PC-3 (cell line): ENCODE measurements at regions not wholly inside any gene's neighbourhood (a gene's known extent, or its start where the extent isn't known, plus 50 kb on each side); places are given as distances from the start of the nearest gene placed in this dataset.

Source experiments
- ATAC-seq: fragments of 200-7000 bp; cut with Tn5 transposase; 2 replicates; pipeline ENCODE4 v1.9.1; 2020; ENCODE audit warnings: mild to moderate bottlenecking, moderate library complexity
- BruUV-seq: library from RNA; stranded (reverse); fragments of 400-500 nt; replicated peaks from 2 replicates; lab custom pipeline; 2021; lab: Mats Ljungman, UMichigan
- CTCF ChIA-PET: fragments of 300-600 bp; sonication (Branson Sonifier 250); formaldehyde crosslinking; loops from one replicate; lab custom pipeline; 2022; ENCODE audit warnings: antibody characterized with exemption; lab: Charles Lee
- POLR2A ChIA-PET: fragments of 300-600 bp; sonication (Branson Sonifier 250); formaldehyde crosslinking; loops from one replicate; lab custom pipeline; 2022; ENCODE audit warnings: antibody characterized with exemption; ENCODE audit not compliant: unreplicated experiment; lab: Charles Lee
- DNase-seq: peaks from one replicate; pipeline ENCODE4 v3.0.0-alpha.2; 2015
- H2AFZ ChIP-seq: fragments of 300-600 bp; sonication (generic); 2 replicates; pipeline ENCODE4 v1.6.0; 2016; ENCODE audit warnings: antibody characterized with exemption, low read length
- H3F3A ChIP-seq: fragments of 300-600 bp; sonication (generic); one replicate; pipeline ENCODE4 v1.6.0; 2017; ENCODE audit warnings: antibody characterized with exemption, low read length, control low read depth, mild to moderate bottlenecking; ENCODE audit not compliant: unreplicated experiment
- H3K27ac ChIP-seq: fragments of 300-600 bp; sonication (generic); 2 replicates; pipeline ENCODE4 v1.5.1; 2016; ENCODE audit warnings: mild to moderate bottlenecking, low read length
- H3K27me3 ChIP-seq: fragments of 300-600 bp; sonication (generic); 2 replicates; pipeline ENCODE4 v1.6.1; 2016; ENCODE audit warnings: low read length, mixed read lengths
- H3K36me3 ChIP-seq: fragments of 300-600 bp; sonication (generic); 2 replicates; pipeline ENCODE4 v1.6.1; 2016; ENCODE audit warnings: low read depth, mixed run types, low read length, mixed read lengths
- H3K4me1 ChIP-seq: fragments of 300-600 bp; sonication (generic); 2 replicates; pipeline ENCODE4 v1.5.1; 2016; ENCODE audit warnings: low read length; ENCODE audit not compliant: insufficient read depth
- H3K4me2 ChIP-seq: fragments of 300-600 bp; sonication (generic); 2 replicates; pipeline ENCODE4 v1.6.0; 2016; ENCODE audit warnings: low read length
- H3K4me3 ChIP-seq: fragments of 300-600 bp; sonication (generic); 2 replicates; pipeline ENCODE4 v1.5.1; 2016; ENCODE audit warnings: mild to moderate bottlenecking, low read length, mixed read lengths
- H3K79me2 ChIP-seq: fragments of 300-600 bp; sonication (generic); 2 replicates; pipeline ENCODE4 v1.6.1; 2017; ENCODE audit warnings: low read length, mixed read lengths
- H3K9ac ChIP-seq: fragments of 300-600 bp; sonication (generic); 2 replicates; pipeline ENCODE4 v1.6.0; 2016; ENCODE audit warnings: mild to moderate bottlenecking, low read length
- H3K9me2 ChIP-seq: fragments of 300-600 bp; sonication (generic); replicated peaks from 2 replicates; pipeline ENCODE4 v1.6.1; 2016; ENCODE audit warnings: mixed run types, low read length, mixed read lengths
- H3K9me3 ChIP-seq: fragments of 300-600 bp; sonication (generic); 2 replicates; pipeline ENCODE4 v1.6.1; 2016; ENCODE audit warnings: low read length, mixed read lengths
- H4K20me1 ChIP-seq: fragments of 300-600 bp; sonication (generic); 2 replicates; pipeline ENCODE4 v1.6.1; 2016; ENCODE audit warnings: low read length, mixed read lengths
- CTCF ChIP-seq: fragments of 300-600 bp; sonication (generic); conservative IDR thresholded peaks from 2 replicates; pipeline ENCODE4 v1.5.1; 2017; ENCODE audit warnings: antibody characterized with exemption, low read depth, mild to moderate bottlenecking, low read length
- EZH2 ChIP-seq: fragments of 300-600 bp; sonication (generic); IDR thresholded peaks from one replicate; pipeline ENCODE4 v1.6.1; 2017; ENCODE audit warnings: antibody characterized with exemption, mild to moderate bottlenecking, low read length; ENCODE audit not compliant: unreplicated experiment
- EZH2phosphoT487 ChIP-seq: fragments of 300-600 bp; sonication (generic); IDR thresholded peaks from 2 replicates; pipeline ENCODE4 v1.6.1; 2018; ENCODE audit warnings: mild to moderate bottlenecking, antibody characterized with exemption, low read length, borderline replicate concordance
- intact Hi-C: fragments of 100-400 bp; cut with micrococcal nuclease; formaldehyde crosslinking; loops from 2 replicates; pipeline ENCODE4 v1.9.0; 2023

GRCh38 chr1:176338877-176339276 is 124.1 kb upstream of the PAPPA2 start:
- Histone ChIP-seq H3K79me2 (no peaks in the 10 kb centered on the region), H3K4me3 (no peak overlapping the region), H3K27ac (no peak overlapping the region), H3F3A (no peaks in the 10 kb centered on the region), H2AFZ (no peak overlapping the region), H3K9me2 (no peaks in the 10 kb centered on the region), H3K27me3 (no peaks in the 10 kb centered on the region), H3K9me3 (no peaks in the 10 kb centered on the region), H3K36me3 (no peaks in the 10 kb centered on the region), H3K4me1 (no peaks in the 10 kb centered on the region), H4K20me1 (no peaks in the 10 kb centered on the region), H3K9ac (no peak overlapping the region), H3K4me2 (no peak overlapping the region)
- ChIA-PET CTCF (no interaction called here), POLR2A (no interaction called here)
- TF ChIP-seq EZH2phosphoT487 (no peak), EZH2 (no peak), CTCF (no peak)
- no TSS peak for BruUV-seq
- intact Hi-C loops = no loop called here
- no peak for DNase-seq
- ATAC-seq = no peak

GRCh38 chr1:176330782-176331181 is 123.7 kb upstream of the COP1 start:
- Histone ChIP-seq H3K79me2 (no peaks in the 10 kb centered on the region), H3K4me3 (no peak overlapping the region), H3K4me2 (no peak overlapping the region), H3K27ac (no peak overlapping the region), H4K20me1 (no peaks in the 10 kb centered on the region), H3K9ac (no peak overlapping the region), H3F3A (no peaks in the 10 kb centered on the region), H3K9me3 (no peaks in the 10 kb centered on the region), H2AFZ (no peak overlapping the region), H3K9me2 (no peaks in the 10 kb centered on the region), H3K36me3 (no peaks in the 10 kb centered on the region), H3K4me1 (no peaks in the 10 kb centered on the region), H3K27me3 (no peaks in the 10 kb centered on the region)
- intact Hi-C loops = no loop called here
- no TSS peak for BruUV-seq
- no peak for DNase-seq
- TF ChIP-seq EZH2phosphoT487 = no peak
- TF ChIP-seq CTCF = no peak
- TF ChIP-seq EZH2 = no peak
- CTCF ChIA-PET = no interaction called here
- POLR2A ChIA-PET = no interaction called here
- ATAC-seq = no peak

GRCh38 chr1:176325664-176326063 is 118.6 kb upstream of the COP1 start:
- DNase-seq = no peak
- Histone ChIP-seq H3K9ac (no peak overlapping the region), H3K4me2 (no peak overlapping the region), H3F3A (no peaks in the 10 kb centered on the region), H3K27me3 (no peaks in the 10 kb centered on the region), H3K4me3 (no peak overlapping the region), H3K4me1 (no peaks in the 10 kb centered on the region), H4K20me1 (no peaks in the 10 kb centered on the region), H3K9me3 (no peaks in the 10 kb centered on the region), H3K27ac (no peak overlapping the region), H3K9me2 (no peaks in the 10 kb centered on the region), H3K79me2 (no peaks in the 10 kb centered on the region), H3K36me3 (no peaks in the 10 kb centered on the region), H2AFZ (no peak overlapping the region)
- BruUV-seq = no TSS peak
- no peak for TF ChIP-seq CTCF
- no peak for TF ChIP-seq EZH2phosphoT487
- no peak for TF ChIP-seq EZH2
- ChIA-PET POLR2A (no interaction called here), CTCF (no interaction called here)
- intact Hi-C loops = no loop called here
- no peak for ATAC-seq
